Ectodermal cell (in vitro differentiated cells): ENCODE measurements at regions not wholly inside any gene's neighbourhood (a gene's known extent, or its start where the extent isn't known, plus 50 kb on each side); places are given as distances from the start of the nearest gene placed in this dataset.

Source experiments
- H3K27ac ChIP-seq: 2 replicates; pipeline ENCODE4 v1.7.0; 2013; ENCODE audit warnings: mild to moderate bottlenecking, low read depth, low read length; ENCODE audit not compliant: insufficient read depth, poor library complexity, severe bottlenecking
- H3K27me3 ChIP-seq: 2 replicates; pipeline ENCODE4 v1.7.0; 2013; ENCODE audit warnings: mild to moderate bottlenecking, low read length; ENCODE audit not compliant: insufficient read depth, control insufficient read depth, poor library complexity, severe bottlenecking
- H3K36me3 ChIP-seq: one replicate; pipeline ENCODE4 v1.7.0; 2013; ENCODE audit warnings: low read length; ENCODE audit not compliant: control insufficient read depth, insufficient read depth
- H3K4me1 ChIP-seq: one replicate; pipeline ENCODE4 v1.7.0; 2013; ENCODE audit warnings: low read length; ENCODE audit not compliant: control insufficient read depth, insufficient read depth
- H3K4me3 ChIP-seq: 2 replicates; pipeline ENCODE4 v1.7.0; 2013; ENCODE audit warnings: low read depth, low read length, control low read depth; ENCODE audit not compliant: insufficient read depth
- H3K9me3 ChIP-seq: 2 replicates; pipeline ENCODE4 v1.7.0; 2013; ENCODE audit warnings: mild to moderate bottlenecking, low read length, moderate library complexity; ENCODE audit not compliant: control insufficient read depth
- WGBS, 2 experiments: methylation state at CpG; one replicate each; pipeline ENCODE4 v1.1.7; 2013; ENCODE audit warnings: missing lambda C conversion rate in 2 of 2; 5-methylcytosine and 5-hydroxymethylcytosine counted together

DNA sequence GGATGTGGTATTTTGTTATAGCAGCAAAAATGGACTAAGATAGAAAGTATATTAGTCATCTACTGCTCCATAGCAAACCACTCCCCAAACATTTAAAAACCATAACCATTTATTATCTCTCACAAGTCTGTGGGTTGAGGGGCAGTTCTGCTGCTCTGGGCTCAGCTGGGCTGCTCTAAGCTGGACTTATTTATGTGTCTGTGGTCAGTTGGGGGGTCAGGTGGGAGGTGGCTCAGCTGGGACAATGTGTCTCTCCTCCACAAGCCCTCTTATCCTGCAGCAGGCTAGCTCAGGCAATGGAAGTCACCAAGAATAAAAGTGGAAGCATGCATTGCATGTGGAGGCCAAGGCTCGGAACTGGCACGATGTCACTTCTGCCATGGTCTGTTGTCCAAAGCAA is 226.1 kb upstream of the N4BP1 start:
- no peaks in the 10 kb centered on the region for H3K27me3 ChIP-seq
- H3K27ac ChIP-seq: no peak overlapping the region
- no peaks in the 10 kb centered on the region for H3K4me1 ChIP-seq
- 94 to 97% methylated on average over 2 of the region's 2 CpGs for WGBS, 2 experiments
- no peaks in the 10 kb centered on the region for H3K9me3 ChIP-seq
- H3K4me3 ChIP-seq: no peak overlapping the region
- H3K36me3 ChIP-seq: no peaks in the 10 kb centered on the region

DNA sequence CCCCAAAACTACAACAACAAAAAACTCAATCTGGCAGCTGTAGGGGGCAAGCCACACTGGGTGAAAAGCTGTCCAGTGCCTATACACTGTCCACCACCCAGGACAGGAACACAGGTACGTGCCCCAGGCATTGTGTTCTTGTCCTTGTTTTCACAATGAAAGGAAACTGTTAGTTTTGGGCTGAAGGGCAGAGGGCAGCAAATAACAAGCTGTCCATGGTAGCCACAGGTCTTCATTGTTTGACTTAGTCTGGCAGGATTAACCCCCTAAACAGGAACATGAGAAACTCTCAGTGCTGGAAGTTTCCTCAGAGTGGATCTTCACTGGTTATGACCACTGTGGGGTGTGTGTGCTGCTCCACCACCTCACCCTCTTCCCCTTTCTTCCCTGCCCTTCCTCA is 224.6 kb upstream of the N4BP1 start:
- Histone ChIP-seq H3K27me3 (no peaks in the 10 kb centered on the region), H3K4me3 (no peak overlapping the region), H3K27ac (no peak overlapping the region), H3K9me3 (no peaks in the 10 kb centered on the region), H3K36me3 (no peaks in the 10 kb centered on the region), H3K4me1 (no peaks in the 10 kb centered on the region)
- WGBS, 2 experiments: 33 to 48% methylated on average over 1 of the region's 1 CpG

DNA sequence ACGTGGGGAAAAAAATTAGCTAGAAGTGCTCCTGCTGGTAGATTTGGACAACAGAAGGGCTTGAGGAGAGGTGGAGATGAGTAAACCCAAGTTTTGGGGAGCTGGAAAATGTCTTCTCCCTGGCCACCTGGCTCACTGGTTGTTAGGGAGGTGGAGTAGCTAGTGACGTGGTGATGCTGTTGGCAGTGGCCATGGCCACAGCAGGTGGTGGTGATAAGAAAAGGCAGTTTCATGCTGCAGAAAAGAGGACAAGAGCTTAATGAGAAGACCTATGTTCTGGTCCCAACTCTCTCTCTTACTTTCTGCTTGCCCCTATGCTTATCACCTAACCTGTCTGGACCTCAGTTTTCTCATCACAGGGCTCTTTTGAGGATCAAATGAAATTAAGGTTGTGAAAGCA is 223.5 kb upstream of the N4BP1 start:
- no peaks in the 10 kb centered on the region for H3K9me3 ChIP-seq
- no peaks in the 10 kb centered on the region for H3K27me3 ChIP-seq
- 90 to 94% methylated on average over 2 of the region's 2 CpGs for WGBS, 2 experiments
- no peaks in the 10 kb centered on the region for H3K36me3 ChIP-seq
- no peak overlapping the region for H3K4me3 ChIP-seq
- no peak overlapping the region for H3K27ac ChIP-seq
- no peaks in the 10 kb centered on the region for H3K4me1 ChIP-seq

- Histone ChIP-seq H3K4me3 (no peak overlapping the region), H3K27me3 (no peaks in the 10 kb centered on the region), H3K4me1 (no peaks in the 10 kb centered on the region), H3K9me3 (no peaks in the 10 kb centered on the region), H3K36me3 (no peaks in the 10 kb centered on the region), H3K27ac (no peak overlapping the region)
- WGBS, 2 experiments: 32 to 43% methylated on average over 4 of the region's 4 CpGs
Observed at GRCh38 chr16:48831076-48831722, 221.2 kb upstream of the N4BP1 start.

DNA sequence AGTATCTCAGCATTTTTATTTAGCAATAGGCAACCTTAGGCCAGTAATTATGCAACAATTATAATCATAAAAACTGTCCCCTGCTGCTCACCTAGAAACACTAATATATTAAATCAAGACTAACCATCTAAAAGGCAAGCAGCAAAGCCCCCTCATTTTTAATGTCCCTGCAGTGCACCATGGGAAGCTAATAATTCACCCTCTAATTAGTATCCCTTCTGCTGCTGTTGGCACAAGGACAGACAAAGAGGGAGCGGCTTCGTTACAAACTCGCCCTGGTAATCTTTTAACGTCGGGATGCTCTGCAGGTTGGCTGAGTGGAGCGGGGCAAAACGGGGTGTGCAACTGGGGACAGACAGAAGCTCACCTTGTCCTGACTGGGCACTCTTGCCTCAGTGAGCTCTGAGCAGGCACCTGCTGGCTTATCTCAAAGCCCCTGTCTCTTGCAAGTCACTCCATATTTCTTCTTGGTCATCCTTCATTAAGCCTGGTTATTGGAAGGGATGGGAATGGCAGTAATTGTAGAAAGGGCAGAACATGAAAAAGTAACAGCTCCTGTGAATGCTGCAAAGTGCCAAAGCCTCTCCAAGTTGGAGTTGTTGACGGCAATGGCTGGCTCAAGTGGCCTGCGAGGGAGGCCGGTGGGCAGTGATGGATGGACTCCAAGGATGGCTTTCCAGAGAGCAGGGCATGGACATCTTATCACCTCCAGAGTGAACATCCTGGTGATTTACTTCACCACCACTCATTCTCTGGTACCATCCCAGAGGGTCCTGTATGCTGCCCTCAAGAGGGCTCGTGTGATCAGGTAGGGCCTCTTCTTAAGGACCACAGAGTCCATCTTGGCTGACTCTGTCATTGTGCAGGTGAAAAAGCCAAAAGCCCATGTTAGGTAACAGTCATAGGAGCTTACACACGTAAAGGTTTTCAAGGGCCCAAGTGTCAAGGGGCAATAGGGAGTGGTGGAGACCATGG is 219.6 kb upstream of the N4BP1 start:
- no peak overlapping the region for H3K4me3 ChIP-seq
- no peaks in the 10 kb centered on the region for H3K9me3 ChIP-seq
- H3K27ac ChIP-seq: no peak overlapping the region
- H3K4me1 ChIP-seq: no peaks in the 10 kb centered on the region
- WGBS, 2 experiments: 94% methylated on average over 12 of the region's 12 CpGs
- no peaks in the 10 kb centered on the region for H3K36me3 ChIP-seq
- H3K27me3 ChIP-seq: no peaks in the 10 kb centered on the region

DNA sequence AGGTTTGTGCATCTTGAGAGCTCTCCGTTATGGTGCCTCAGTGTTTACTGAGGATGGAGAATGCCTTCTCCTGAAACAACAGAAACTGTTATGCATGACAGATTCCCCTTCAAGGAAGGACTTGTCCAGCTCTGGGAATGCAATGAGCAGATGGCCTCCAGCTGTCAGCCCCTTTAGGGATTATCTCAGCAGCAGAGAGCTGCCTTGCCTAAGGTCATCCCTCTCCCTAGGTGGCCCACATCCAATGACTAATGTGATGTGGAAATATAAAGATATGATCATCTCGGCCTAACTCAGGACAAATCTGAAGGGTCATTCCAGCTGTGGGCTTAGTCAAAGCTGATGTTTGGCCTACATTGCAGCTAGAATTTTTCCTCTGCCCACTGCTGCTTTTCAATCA is 214.3 kb upstream of the N4BP1 start:
- Histone ChIP-seq H3K9me3 (no peaks in the 10 kb centered on the region), H3K4me1 (no peaks in the 10 kb centered on the region), H3K4me3 (no peak overlapping the region), H3K27ac (no peak overlapping the region), H3K36me3 (no peaks in the 10 kb centered on the region), H3K27me3 (no peaks in the 10 kb centered on the region)
- 78 to 85% methylated on average over 2 of the region's 2 CpGs for WGBS, 2 experiments

DNA sequence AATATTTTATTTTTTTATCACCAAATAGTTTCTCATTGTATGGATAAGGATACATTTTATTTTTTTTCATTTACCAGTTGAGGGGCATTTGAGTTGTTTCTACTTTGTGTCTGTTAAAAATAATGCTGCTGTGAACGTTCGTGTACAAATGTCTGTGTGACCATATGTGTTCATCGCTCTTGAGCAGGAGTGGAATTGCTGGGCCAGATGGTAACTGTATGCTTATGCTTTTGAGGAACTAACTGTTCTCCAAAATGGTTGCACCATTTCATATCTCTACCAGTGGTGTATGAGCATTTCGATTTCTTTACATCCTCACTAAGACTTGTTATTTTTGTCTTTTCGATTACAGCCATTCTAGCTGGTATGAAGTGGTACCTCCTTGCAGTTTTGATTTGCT is 212.5 kb upstream of the N4BP1 start:
- Histone ChIP-seq H3K27me3 (no peaks in the 10 kb centered on the region), H3K4me3 (no peak overlapping the region), H3K27ac (no peak overlapping the region), H3K36me3 (no peaks in the 10 kb centered on the region), H3K9me3 (no peaks in the 10 kb centered on the region), H3K4me1 (no peaks in the 10 kb centered on the region)
- 97 to 98% methylated on average over 5 of the region's 5 CpGs for WGBS, 2 experiments

- WGBS, 2 experiments: 90 to 95% methylated on average over 2 of the region's 2 CpGs
- Histone ChIP-seq H3K4me3 (no peak overlapping the region), H3K4me1 (no peaks in the 10 kb centered on the region), H3K9me3 (no peaks in the 10 kb centered on the region), H3K27ac (no peak overlapping the region), H3K36me3 (no peaks in the 10 kb centered on the region), H3K27me3 (no peaks in the 10 kb centered on the region)
Observed at GRCh38 chr16:48820379-48820778, 210.4 kb upstream of the N4BP1 start.

GRCh38 chr16:48818257-48818656 is 208.3 kb upstream of the N4BP1 start:
- H3K9me3 ChIP-seq: no peaks in the 10 kb centered on the region
- 81 to 87% methylated on average over 4 to 6 of the region's 6 CpGs for WGBS, 2 experiments

DNA sequence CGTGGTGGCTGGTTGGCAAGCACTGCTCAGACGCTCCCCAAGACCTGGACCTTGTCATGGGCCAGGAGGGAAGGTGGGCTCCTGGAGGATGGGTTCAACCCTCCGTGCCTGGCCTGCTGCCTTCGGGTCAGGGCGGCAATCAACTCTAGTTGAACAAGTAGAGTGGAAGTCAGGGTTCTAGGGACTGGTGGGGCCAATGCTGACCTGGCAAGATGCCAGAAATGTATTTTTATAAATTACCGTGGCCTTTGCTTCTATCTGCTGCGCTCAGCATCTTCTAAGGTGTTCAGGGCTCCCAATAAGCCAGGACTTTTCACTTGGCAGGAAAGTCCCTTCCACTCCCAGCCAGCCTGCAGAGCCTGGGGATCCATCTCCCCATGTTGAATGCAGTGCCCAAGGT is 207.1 kb upstream of the N4BP1 start:
- Histone ChIP-seq H3K27me3 (peaks cover 7% of the 10 kb centered on the region), H3K36me3 (no peaks in the 10 kb centered on the region), H3K27ac (no peak overlapping the region), H3K4me3 (no peak overlapping the region), H3K9me3 (no peaks in the 10 kb centered on the region), H3K4me1 (no peaks in the 10 kb centered on the region)
- 89 to 95% methylated on average over 7 of the region's 7 CpGs for WGBS, 2 experiments

More at GRCh38 chr16:48818257-48818656, 208.3 kb upstream of the N4BP1 start:
- Histone ChIP-seq H3K36me3 (no peaks in the 10 kb centered on the region), H3K4me3 (no peak overlapping the region), H3K27me3 (no peaks in the 10 kb centered on the region), H3K4me1 (no peaks in the 10 kb centered on the region), H3K27ac (no peak overlapping the region)
